PFSK-1 (cell line): ENCODE measurements at regions not wholly inside any gene's neighbourhood (a gene's known extent, or its start where the extent isn't known, plus 50 kb on each side); places are given as distances from the start of the nearest gene placed in this dataset.

Experiments
- FOXP2 ChIP-seq: optimal IDR thresholded peaks from 2 replicates; pipeline ENCODE3; 2011; ENCODE audit warnings: borderline replicate concordance, control low read depth, inconsistent platforms; ENCODE audit not compliant: insufficient read depth; ENCODE audit errors: extremely low read length, extremely low read depth
- POLR2AphosphoS5 ChIP-seq: IDR thresholded peaks from 2 replicates; pipeline ENCODE4 v1.6.1; 2012; ENCODE audit warnings: low read depth, mild to moderate bottlenecking, control low read depth, low read length, moderate library complexity
- REST ChIP-seq, 2 experiments: IDR thresholded peaks; 2 replicates each; pipeline versions ENCODE4 v1.6.1 to v1.8.0; 2011 to 2012; ENCODE audit warnings: low read depth in 2 of 2, low read length in 2 of 2, control low read depth in 1 of 2, inconsistent platforms in 1 of 2, mild to moderate bottlenecking in 1 of 2, moderate library complexity in 1 of 2; ENCODE audit not compliant: insufficient read depth in 1 of 2
- SIN3A ChIP-seq: IDR thresholded peaks from 2 replicates; pipeline ENCODE4 v1.6.1; 2012; ENCODE audit warnings: mild to moderate bottlenecking, low read length, moderate library complexity, borderline replicate concordance; ENCODE audit not compliant: insufficient read depth
- TAF1 ChIP-seq: IDR thresholded peaks from 2 replicates; pipeline ENCODE4 v1.6.1; 2012; ENCODE audit warnings: low read length, control low read depth, borderline replicate concordance; ENCODE audit not compliant: insufficient read depth

GRCh38 chr21:33967086-33967571, 51.5 kb upstream of the ATP5PO start:
- TF ChIP-seq FOXP2 (no peak), REST (IDR thresholded peaks at IDR 0.05; ENCODE audit: insufficient read depth in 1 of 2, low read depth in 2 of 2, low read length in 2 of 2) (no peak), POLR2AphosphoS5 (no peak), TAF1 (no peak), SIN3A (no peak)

GRCh38 chr21:33966324-33966949, 50.8 kb upstream of the ATP5PO start:
- TF ChIP-seq REST (IDR thresholded peaks at IDR 0.05; ENCODE audit: insufficient read depth in 1 of 2, low read depth in 2 of 2, low read length in 2 of 2) (no peak), POLR2AphosphoS5 (no peak), SIN3A (no peak), FOXP2 (no peak), TAF1 (no peak)
